CD1c-positive myeloid dendritic cell (primary cell): ENCODE measurements at regions not wholly inside any gene's neighbourhood (a gene's known extent, or its start where the extent isn't known, plus 50 kb on each side); places are given as distances from the start of the nearest gene placed in this dataset.
A peak's percentile ranks its signal among the peaks of the same experiment; 100 is the strongest.
"Not testable (repeated sequence)": the region's sequence is repeated elsewhere in the genome, so short reads cannot be mapped to it uniquely, and the experiment has no call there.

Experiments used
- DNase-seq: peaks from one replicate; pipeline ENCODE4 v3.0.0-alpha.2; 2016; ENCODE audit errors: extremely low spot score

- DNase-seq: no peak
These were observed 385.6 kb upstream of the PHF14 start for GRCh38 chr7:10588084-10588483.

- no peak for DNase-seq
These were observed 381.1 kb upstream of the PHF14 start for GRCh38 chr7:10592604-10593003.

- DNase-seq: no peak
These were observed 380.6 kb upstream of the PHF14 start for GRCh38 chr7:10593080-10593479.

GRCh38 chr7:10596827-10597226 lies 376.8 kb upstream of the PHF14 start:
- no peak for DNase-seq

- DNase-seq: no peak
These were observed 369.5 kb upstream of the PHF14 start for GRCh38 chr7:10604128-10604527.

GRCh38 chr7:10612950-10613349 lies 360.7 kb upstream of the PHF14 start:
- no peak for DNase-seq

GRCh38 chr7:10618953-10619352 lies 354.7 kb upstream of the PHF14 start:
- no peak for DNase-seq

GRCh38 chr7:10632712-10633111 lies 341.0 kb upstream of the PHF14 start:
- DNase-seq: no peak

GRCh38 chr7:10634239-10634638 lies 339.4 kb upstream of the PHF14 start:
- no peak for DNase-seq

GRCh38 chr7:10637991-10638390 lies 335.7 kb upstream of the PHF14 start:
- no peak for DNase-seq

- DNase-seq: no peak
These were observed 330.1 kb upstream of the PHF14 start for GRCh38 chr7:10643545-10643944.

- no peak for DNase-seq
These were observed 328.8 kb upstream of the PHF14 start for GRCh38 chr7:10644849-10645248.

- peak; percentile 80 for DNase-seq
These were observed 327.5 kb upstream of the PHF14 start for GRCh38 chr7:10646194-10646593.

GRCh38 chr7:10648289-10648688 lies 325.4 kb upstream of the PHF14 start:
- no peak for DNase-seq

GRCh38 chr7:10649120-10649519 lies 324.6 kb upstream of the PHF14 start:
- not testable (repeated sequence) for DNase-seq

- no peak for DNase-seq
These were observed 318.6 kb upstream of the PHF14 start for GRCh38 chr7:10655031-10655430.

GRCh38 chr7:10657201-10657600 lies 316.5 kb upstream of the PHF14 start:
- no peak for DNase-seq

- no peak for DNase-seq
These were observed 315.8 kb upstream of the PHF14 start for GRCh38 chr7:10657837-10658236.

GRCh38 chr7:10662491-10662890 lies 311.2 kb upstream of the PHF14 start:
- DNase-seq: no peak

- DNase-seq: no peak
These were observed 310.4 kb upstream of the PHF14 start for GRCh38 chr7:10662982-10663884.

GRCh38 chr7:10672186-10672585 lies 301.5 kb upstream of the PHF14 start:
- no peak for DNase-seq

GRCh38 chr7:10677211-10677610 lies 296.5 kb upstream of the PHF14 start:
- no peak for DNase-seq

GRCh38 chr7:10677668-10678232 lies 295.9 kb upstream of the PHF14 start:
- peak; percentile 15 for DNase-seq
